ENCODE measurements at regions not wholly inside any gene's neighbourhood (a gene's known extent, or its start where the extent isn't known, plus 50 kb on each side); places are given as distances from the start of the nearest gene placed in this dataset.

DNA sequence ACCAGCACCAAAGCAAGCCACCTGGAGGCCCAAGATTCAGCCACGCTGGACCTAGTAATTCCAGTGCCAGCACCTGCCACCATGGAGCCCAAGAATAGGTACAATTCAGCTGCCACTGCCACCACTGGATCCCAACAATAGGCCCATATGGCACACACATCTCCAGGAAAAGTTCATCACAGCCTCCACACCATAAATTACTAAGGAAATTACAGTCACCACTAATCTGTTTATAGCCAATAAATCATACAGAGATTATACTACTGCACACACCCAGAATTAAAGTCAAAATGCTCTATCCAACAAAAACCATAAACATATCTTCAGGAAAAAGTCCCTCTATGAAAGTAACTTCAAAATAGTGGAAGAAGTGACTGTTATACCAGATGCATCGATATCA is 242.8 kb downstream of the SPATA31D1 start:
- Histone ChIP-seq H3K9me3 (ENCODE audit: low read depth, low read length, poor library complexity, severe bottlenecking) (no peaks in the 10 kb centered on the region), H3K4me1 (ENCODE audit: insufficient read depth, low read length, poor library complexity, severe bottlenecking) (no peaks in the 10 kb centered on the region), H3K27ac (ENCODE audit: low read depth, low read length, poor library complexity, severe bottlenecking) (no peak overlapping the region), H3K27me3 (replicated peaks; ENCODE audit: insufficient read depth, low read depth, low read length, poor library complexity) (no peaks in the 10 kb centered on the region), H3K4me3 (ENCODE audit: low read depth, low read length, poor library complexity, severe bottlenecking) (no peak overlapping the region), H3K36me3 (ENCODE audit: insufficient read depth, low read length, poor library complexity, severe bottlenecking) (no peaks in the 10 kb centered on the region)
- BruUV-seq (replicated peaks): no TSS peak
- no peak for DNase-seq (ENCODE audit: low spot score)
- ChIA-PET POLR2A (ENCODE audit: low non-redundant PET) (no interaction called here), CTCF (no interaction called here)
- intact Hi-C loops (cut with micrococcal nuclease; ENCODE audit: unreplicated experiment): no loop called here
- no peak for TF ChIP-seq EZH2 (IDR thresholded peaks at IDR 0.05; ENCODE audit: borderline replicate concordance, low read depth, low read length, poor library complexity, severe bottlenecking)
- TF ChIP-seq, protein P1, sequence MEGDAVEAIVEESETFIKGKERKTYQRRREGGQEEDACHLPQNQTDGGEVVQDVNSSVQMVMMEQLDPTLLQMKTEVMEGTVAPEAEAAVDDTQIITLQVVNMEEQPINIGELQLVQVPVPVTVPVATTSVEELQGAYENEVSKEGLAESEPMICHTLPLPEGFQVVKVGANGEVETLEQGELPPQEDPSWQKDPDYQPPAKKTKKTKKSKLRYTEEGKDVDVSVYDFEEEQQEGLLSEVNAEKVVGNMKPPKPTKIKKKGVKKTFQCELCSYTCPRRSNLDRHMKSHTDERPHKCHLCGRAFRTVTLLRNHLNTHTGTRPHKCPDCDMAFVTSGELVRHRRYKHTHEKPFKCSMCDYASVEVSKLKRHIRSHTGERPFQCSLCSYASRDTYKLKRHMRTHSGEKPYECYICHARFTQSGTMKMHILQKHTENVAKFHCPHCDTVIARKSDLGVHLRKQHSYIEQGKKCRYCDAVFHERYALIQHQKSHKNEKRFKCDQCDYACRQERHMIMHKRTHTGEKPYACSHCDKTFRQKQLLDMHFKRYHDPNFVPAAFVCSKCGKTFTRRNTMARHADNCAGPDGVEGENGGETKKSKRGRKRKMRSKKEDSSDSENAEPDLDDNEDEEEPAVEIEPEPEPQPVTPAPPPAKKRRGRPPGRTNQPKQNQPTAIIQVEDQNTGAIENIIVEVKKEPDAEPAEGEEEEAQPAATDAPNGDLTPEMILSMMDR (conservative IDR thresholded peaks at IDR 0.05; ENCODE audit: low read depth, low read length): no peak

DNA sequence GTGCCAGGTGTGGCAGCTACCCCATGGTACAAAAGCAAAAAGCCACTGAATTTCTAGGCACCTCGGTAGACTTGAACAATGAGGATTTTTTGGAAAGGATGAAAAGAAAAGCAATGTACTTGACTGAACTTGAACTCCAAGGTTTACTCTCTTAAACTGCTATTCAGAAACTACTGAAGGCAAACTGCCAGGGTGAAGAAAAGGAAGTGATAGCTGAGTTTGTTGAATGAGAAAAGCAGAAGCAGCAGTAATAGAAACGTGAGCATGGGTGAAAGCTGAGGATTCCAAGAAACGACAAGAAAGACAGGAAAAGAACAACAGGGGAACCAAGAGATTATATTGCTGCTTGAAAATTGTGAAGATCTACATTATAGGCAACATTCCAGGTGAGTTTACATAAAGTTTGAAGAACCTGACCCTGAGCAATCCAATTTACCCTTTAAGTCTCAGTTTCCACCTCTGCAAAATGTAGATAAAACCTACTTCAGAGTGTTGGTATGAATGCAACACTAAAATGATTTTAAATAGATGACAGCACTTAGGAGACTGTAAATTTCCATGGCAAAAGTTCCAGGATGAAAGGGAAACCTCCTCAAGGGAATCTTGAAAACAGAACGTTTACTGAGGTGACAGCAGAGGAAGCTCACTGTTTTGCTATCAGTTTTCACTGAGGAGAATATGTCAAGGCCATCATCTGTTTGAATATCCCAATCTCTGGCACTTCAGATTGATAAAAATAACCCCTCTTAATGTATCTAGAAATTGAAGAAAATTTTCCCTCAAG is 245.8 kb downstream of the SPATA31D1 start:
- DNase-seq (ENCODE audit: low spot score): no peak
- intact Hi-C loops (cut with micrococcal nuclease; ENCODE audit: unreplicated experiment): no loop called here
- Histone ChIP-seq H3K9me3 (ENCODE audit: low read depth, low read length, poor library complexity, severe bottlenecking) (no peaks in the 10 kb centered on the region), H3K27ac (ENCODE audit: low read depth, low read length, poor library complexity, severe bottlenecking) (no peak overlapping the region), H3K4me1 (ENCODE audit: insufficient read depth, low read length, poor library complexity, severe bottlenecking) (no peaks in the 10 kb centered on the region), H3K36me3 (ENCODE audit: insufficient read depth, low read length, poor library complexity, severe bottlenecking) (no peaks in the 10 kb centered on the region), H3K4me3 (ENCODE audit: low read depth, low read length, poor library complexity, severe bottlenecking) (no peak overlapping the region), H3K27me3 (replicated peaks; ENCODE audit: insufficient read depth, low read depth, low read length, poor library complexity) (no peaks in the 10 kb centered on the region)
- BruUV-seq (replicated peaks): no TSS peak
- ChIA-PET CTCF (no interaction called here), POLR2A (ENCODE audit: low non-redundant PET) (no interaction called here)
- TF ChIP-seq EZH2 (IDR thresholded peaks at IDR 0.05; ENCODE audit: borderline replicate concordance, low read depth, low read length, poor library complexity, severe bottlenecking): no peak
- TF ChIP-seq, protein P1 (conservative IDR thresholded peaks at IDR 0.05; ENCODE audit: low read depth, low read length): no peak

DNA sequence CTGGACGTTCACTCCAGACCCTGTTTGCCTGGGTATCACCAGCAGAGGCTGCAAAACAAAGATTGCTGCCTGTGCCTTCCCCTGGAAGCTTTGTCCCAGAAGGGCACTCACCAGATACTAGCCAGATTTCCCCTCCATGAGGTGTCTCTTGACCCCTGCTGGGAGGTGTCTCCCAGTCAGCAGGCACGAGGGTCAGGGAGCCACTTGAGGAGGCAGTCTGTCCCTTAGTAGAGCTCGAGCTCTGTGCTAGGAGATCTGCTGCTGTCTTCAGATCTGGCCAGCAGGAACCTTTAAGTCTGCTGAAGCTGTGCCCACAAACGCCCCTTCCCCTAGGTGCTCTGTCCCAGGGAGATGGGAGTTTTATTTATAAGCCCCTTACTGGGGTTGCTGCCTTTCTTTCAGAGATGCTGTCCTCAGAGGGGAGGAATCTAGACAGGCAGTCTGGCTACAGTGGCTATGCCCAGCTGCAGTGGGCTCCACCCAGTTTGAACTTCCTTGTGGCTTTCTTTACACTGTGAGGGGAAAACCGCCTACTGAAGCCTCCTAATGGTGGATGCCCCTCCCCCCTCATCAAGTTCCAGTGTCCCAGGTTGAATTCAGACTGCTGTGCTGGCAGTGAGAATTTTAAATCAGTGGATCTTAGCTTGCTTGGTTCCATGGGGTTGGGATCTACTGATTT is 253.9 kb downstream of the SPATA31D1 start:
- TF ChIP-seq, protein P1 (conservative IDR thresholded peaks at IDR 0.05; ENCODE audit: low read depth, low read length): no peak
- no peak for TF ChIP-seq EZH2 (IDR thresholded peaks at IDR 0.05; ENCODE audit: borderline replicate concordance, low read depth, low read length, poor library complexity, severe bottlenecking)
- POLR2A ChIA-PET (ENCODE audit: low non-redundant PET): no interaction called here
- no TSS peak for BruUV-seq (replicated peaks)
- CTCF ChIA-PET: no interaction called here
- Histone ChIP-seq H3K9me3 (ENCODE audit: low read depth, low read length, poor library complexity, severe bottlenecking) (peaks cover 8% of the 10 kb centered on the region), H3K27me3 (replicated peaks; ENCODE audit: insufficient read depth, low read depth, low read length, poor library complexity) (no peaks in the 10 kb centered on the region), H3K36me3 (ENCODE audit: insufficient read depth, low read length, poor library complexity, severe bottlenecking) (no peaks in the 10 kb centered on the region), H3K4me3 (ENCODE audit: low read depth, low read length, poor library complexity, severe bottlenecking) (no peak overlapping the region), H3K4me1 (ENCODE audit: insufficient read depth, low read length, poor library complexity, severe bottlenecking) (no peaks in the 10 kb centered on the region), H3K27ac (ENCODE audit: low read depth, low read length, poor library complexity, severe bottlenecking) (no peak overlapping the region)
- no peak for DNase-seq (ENCODE audit: low spot score)
- intact Hi-C loops (cut with micrococcal nuclease; ENCODE audit: unreplicated experiment): no loop called here

All from A673 (cell line).